HUES64 (cell line): ENCODE measurements at regions not wholly inside any gene's neighbourhood (a gene's known extent, or its start where the extent isn't known, plus 50 kb on each side); places are given as distances from the start of the nearest gene placed in this dataset.
"Not testable (repeated sequence)": the region's sequence is repeated elsewhere in the genome, so short reads cannot be mapped to it uniquely, and the experiment has no call there.

ENCODE experiments used
- H3K27ac ChIP-seq: 2 replicates; pipeline ENCODE4 v1.7.0; 2013; ENCODE audit warnings: low read depth, low read length, inconsistent platforms
- H3K27me3 ChIP-seq: 2 replicates; pipeline ENCODE4 v1.6.1; 2013; ENCODE audit warnings: mild to moderate bottlenecking, low read length; ENCODE audit not compliant: insufficient read depth
- H3K36me3 ChIP-seq: 2 replicates; pipeline ENCODE4 v1.6.1; 2013; ENCODE audit warnings: mild to moderate bottlenecking, low read length; ENCODE audit not compliant: insufficient read depth
- H3K4me1 ChIP-seq: 2 replicates; pipeline ENCODE4 v1.6.1; 2013; ENCODE audit warnings: mild to moderate bottlenecking, low read length, moderate library complexity; ENCODE audit not compliant: insufficient read depth
- H3K4me3 ChIP-seq: 2 replicates; pipeline ENCODE4 v1.5.1; 2013; ENCODE audit warnings: mild to moderate bottlenecking, low read length, moderate library complexity
- H3K9ac ChIP-seq: 2 replicates; pipeline ENCODE4 v1.6.1; 2013; ENCODE audit warnings: mild to moderate bottlenecking, low read depth, low read length
- H3K9me3 ChIP-seq: 2 replicates; pipeline ENCODE4 v1.6.1; 2013; ENCODE audit warnings: low read depth, low read length; ENCODE audit not compliant: insufficient read depth
- WGBS: fragments of 150-250, 120-280 bp; methylation state at CpG from one replicate; pipeline ENCODE4 v1.1.7; 2013; ENCODE audit warnings: missing lambda C conversion rate; 5-methylcytosine and 5-hydroxymethylcytosine counted together

DNA sequence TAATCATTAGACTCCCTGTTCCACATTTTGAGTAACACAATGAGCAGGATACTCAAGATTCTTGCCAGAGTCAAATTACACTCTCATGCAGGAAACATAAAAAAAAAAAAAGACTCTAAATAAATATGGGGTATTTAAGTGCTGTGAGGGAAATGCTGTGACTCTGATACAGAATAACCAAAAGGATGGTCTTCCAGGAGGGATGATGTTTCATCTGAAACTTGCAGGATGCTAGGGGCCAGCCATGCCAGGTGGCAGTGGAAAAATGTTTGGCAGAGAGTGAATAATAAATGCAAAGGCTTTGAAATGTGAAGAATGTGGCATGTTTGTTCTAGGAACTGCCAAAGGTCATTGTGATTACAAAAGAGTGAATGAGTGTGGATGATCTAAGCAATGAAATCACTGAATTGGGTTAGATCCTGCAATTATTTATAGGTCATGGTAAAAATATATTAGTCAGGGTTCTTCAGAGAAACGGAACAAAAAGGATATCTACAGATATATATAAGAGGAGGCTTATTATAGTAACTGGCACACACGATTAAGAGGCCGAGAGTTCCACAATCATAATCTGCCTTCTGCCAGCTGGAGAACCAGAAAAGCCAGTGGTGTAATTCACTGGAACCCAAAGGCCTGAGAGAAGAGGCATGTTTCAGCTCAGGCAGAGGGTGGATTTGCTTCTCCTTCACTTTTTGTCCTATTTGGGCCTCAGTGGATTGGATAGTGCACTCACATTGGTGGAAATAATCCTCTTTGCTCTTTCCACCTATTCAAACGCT is 1832.8 kb upstream of the MIR17HG start:
- no peak overlapping the region for H3K4me3 ChIP-seq
- no peaks in the 10 kb centered on the region; the same call in 1 of the 2 replicates for H3K9me3 ChIP-seq
- peak overlapping the region; percentile 83 for H3K27ac ChIP-seq
- H3K36me3 ChIP-seq, result no peaks in the 10 kb centered on the region
- H3K27me3 ChIP-seq, result no peaks in the 10 kb centered on the region
- peak overlapping the region; percentile 23; the same call in 1 of the 2 replicates for H3K9ac ChIP-seq
- peaks cover 45% of the 10 kb centered on the region for H3K4me1 ChIP-seq
- 77% methylated on average over 4 of the region's 4 CpGs for WGBS

DNA sequence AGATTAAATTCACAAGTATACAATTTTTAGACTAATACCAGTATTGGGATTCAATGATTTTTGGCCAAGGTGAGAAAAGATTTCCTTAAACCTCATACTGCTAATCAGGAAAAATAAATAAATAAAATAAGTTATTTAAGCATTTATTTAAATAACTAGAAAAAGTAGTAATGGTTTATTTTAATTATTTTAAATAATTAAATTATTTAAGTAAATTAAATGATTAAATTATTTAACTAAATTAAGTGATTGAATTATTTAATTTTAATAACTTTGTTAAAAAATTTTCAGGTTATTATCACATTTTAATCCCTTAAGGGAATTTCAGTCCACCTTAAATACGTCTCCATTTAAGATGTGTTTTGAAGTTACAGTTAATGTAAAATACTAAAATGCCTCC is 1831.5 kb upstream of the MIR17HG start:
- no CpG with 5 or more reads among the region's 1 CpG for WGBS
- Histone ChIP-seq H3K27ac (no peak overlapping the region), H3K4me1 (peaks cover 45% of the 10 kb centered on the region), H3K9ac (no peak overlapping the region), H3K27me3 (no peaks in the 10 kb centered on the region), H3K4me3 (no peak overlapping the region), H3K9me3 (no peaks in the 10 kb centered on the region; the same call in 1 of the 2 replicates), H3K36me3 (no peaks in the 10 kb centered on the region)

DNA sequence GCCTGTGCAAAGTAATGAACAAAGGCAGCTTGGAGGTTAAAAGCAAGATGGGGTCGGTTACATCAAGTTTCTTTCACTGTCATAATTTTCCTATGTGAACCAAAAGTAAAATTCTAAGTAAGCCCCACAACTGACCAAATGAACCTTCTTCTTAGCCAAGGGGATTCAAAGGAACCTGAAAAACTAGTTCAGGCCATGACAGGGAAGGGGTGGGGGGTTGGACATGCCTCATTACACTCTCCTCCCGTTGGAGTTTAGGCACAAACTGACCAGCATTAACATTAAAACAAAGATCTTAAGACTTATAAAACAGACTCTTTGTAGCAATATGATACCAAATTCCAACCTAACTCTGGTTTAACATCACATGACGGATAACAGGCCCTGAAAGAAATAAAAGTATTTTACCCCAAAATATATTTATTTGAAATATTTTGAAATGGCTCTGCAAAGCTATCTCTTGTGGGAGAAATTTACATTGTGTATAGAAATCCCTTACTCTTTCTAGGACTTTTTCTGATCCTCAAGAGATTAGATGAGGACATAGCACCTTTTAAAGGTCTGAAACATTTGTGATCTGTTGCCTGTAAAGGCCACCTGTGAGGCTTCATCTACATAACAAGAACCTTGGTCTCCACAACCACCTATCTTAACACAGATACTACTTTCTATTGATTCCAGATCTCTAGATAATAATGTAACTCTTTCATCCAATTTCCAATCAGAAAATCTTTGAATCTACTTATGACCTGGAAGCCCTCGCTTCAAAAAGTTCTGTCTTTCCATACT is 1829.0 kb upstream of the MIR17HG start:
- H3K27me3 ChIP-seq, result no peaks in the 10 kb centered on the region
- 0 out of 2 replicates have a peak overlapping the region, but pooled peaks have one; percentile 15 for H3K4me3 ChIP-seq
- H3K27ac ChIP-seq, result peak overlapping the region; percentile 64; the same call in 1 of the 2 replicates

DNA sequence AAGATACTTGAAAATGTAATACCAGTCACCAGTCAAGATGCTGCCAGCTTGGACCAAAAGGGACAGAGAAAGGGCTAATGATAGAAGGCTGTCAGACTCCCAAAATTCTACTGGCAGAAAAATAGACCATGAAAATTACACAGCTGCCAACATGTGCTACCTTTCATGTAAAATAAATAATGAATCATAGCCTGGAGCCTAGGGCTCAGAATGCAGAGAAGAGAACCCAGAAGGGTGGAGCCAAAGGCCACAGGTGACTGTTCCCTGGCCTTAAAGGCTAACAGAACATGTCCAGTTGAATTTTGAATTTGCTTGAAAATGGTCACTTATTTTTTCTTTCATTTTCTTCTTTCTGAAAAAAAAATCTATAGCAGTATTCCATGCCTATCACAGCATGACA is 1827.0 kb upstream of the MIR17HG start:
- Histone ChIP-seq H3K4me1 (peaks cover 19% of the 10 kb centered on the region), H3K9me3 (no peaks in the 10 kb centered on the region; the same call in 1 of the 2 replicates), H3K36me3 (no peaks in the 10 kb centered on the region), H3K4me3 (no peak overlapping the region), H3K9ac (no peak overlapping the region), H3K27ac (no peak overlapping the region), H3K27me3 (no peaks in the 10 kb centered on the region)

More for the DNA sequence above, 1829.0 kb upstream of the MIR17HG start:
- Histone ChIP-seq H3K9ac (no peak overlapping the region), H3K36me3 (no peaks in the 10 kb centered on the region), H3K4me1 (peaks cover 39% of the 10 kb centered on the region), H3K9me3 (no peaks in the 10 kb centered on the region; the same call in 1 of the 2 replicates)
- 76% methylated on average over 3 of the region's 4 CpGs for WGBS

DNA sequence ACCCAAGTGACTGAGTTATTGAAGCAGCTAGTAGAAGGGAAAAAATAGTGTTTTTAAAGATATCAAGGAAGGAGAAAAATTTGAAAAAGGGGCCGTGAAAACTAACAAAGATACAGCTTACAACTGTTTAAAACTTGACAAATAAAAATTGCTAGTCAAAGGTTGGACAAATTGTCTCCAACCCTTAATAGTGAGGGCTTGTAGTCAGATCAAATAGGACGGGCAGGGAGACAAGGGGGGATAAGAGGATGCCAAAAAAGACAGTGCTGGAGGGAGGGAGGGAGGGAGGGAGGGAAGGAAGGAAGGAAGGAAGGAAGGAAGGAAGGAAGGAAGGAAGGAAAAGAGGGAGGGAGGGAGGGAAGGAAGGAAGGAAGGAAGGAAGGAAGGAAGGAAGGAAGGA is 1825.8 kb upstream of the MIR17HG start:
- WGBS, result 82% methylated on average over 1 of the region's 2 CpGs
- not testable (repeated sequence) for H3K36me3 ChIP-seq, H3K27me3 ChIP-seq, H3K4me3 ChIP-seq, H3K27ac ChIP-seq, H3K9me3 ChIP-seq, H3K9ac ChIP-seq
- H3K4me1 ChIP-seq, result peaks cover 18% of the 10 kb centered on the region

DNA sequence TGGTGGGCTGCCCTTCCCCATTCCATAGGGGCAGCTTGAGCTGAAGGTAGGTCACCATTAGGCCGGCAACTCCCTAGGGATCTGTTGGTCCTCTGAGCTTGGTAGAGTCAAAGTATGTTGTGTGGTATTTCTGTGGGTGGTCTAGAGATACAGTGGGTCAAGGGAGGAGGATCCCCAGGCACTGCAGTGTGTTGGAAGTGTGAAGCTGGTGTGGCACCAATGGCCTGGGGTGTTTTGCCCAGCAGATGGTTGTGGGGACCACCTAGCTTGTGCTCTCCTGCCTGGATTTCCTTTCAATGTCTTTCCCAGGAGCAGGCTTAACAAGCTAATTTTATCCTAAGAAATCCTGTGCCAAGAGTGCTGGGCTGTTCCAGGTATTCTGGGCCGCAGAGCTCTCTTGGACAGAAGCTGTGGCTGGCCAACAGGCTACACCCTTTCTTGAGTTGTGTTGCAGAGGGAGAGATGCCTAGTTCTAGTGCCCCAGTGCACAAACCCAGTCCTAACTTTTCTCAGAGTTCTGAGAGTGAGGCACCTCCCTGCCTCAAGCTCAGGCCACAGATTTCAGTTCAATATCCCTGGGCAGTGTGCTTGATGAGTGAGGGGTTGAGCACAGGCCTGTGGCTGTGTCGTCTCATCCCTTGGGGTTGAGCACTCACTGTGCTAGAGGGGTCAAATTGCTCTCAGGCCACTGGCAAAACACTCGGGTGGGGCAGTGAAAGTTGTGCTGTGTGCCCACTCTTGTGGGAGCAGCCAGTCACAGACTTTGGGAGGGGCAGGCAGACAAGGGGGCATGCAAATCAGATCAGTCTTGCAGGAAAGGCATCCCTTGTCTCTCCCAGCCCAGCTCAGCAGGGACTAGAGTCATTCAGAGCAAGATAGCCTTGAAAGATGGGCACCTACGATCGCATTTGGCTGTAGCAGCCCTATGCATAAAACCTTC is 1806.1 kb upstream of the MIR17HG start:
- no peaks in the 10 kb centered on the region for H3K9me3 ChIP-seq
- 96% methylated on average over 6 of the region's 6 CpGs for WGBS
- H3K36me3 ChIP-seq, result no peaks in the 10 kb centered on the region
- no peak overlapping the region for H3K9ac ChIP-seq
- H3K27ac ChIP-seq, result no peak overlapping the region
- H3K27me3 ChIP-seq, result no peaks in the 10 kb centered on the region
- no peak overlapping the region for H3K4me3 ChIP-seq
- H3K4me1 ChIP-seq, result no peaks in the 10 kb centered on the region

DNA sequence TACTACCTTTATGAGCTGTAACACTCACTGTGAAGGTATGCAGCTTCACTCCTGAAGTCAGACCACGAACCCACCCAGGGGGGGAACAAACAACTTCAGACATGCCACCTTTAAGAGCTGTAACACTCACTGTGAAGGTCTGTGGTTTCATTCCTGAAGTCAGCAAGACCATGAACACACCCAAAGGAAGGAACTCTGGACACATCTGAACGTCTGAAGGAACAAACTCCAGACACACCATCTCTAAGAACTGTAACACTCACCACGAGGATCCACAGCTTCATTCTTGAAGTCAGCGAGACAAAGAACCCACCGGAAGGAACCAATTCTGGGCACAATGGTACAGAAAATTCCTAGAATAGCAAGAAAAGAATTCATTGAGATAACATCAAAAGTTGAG is 1796.5 kb upstream of the MIR17HG start:
- H3K4me1 ChIP-seq, result no peaks in the 10 kb centered on the region
- 78% methylated on average over 5 of the region's 5 CpGs for WGBS
- no peak overlapping the region for H3K27ac ChIP-seq
- H3K4me3 ChIP-seq, result no peak overlapping the region
- no peaks in the 10 kb centered on the region for H3K27me3 ChIP-seq
- no peaks in the 10 kb centered on the region for H3K9me3 ChIP-seq
- no peak overlapping the region for H3K9ac ChIP-seq
- no peaks in the 10 kb centered on the region for H3K36me3 ChIP-seq

DNA sequence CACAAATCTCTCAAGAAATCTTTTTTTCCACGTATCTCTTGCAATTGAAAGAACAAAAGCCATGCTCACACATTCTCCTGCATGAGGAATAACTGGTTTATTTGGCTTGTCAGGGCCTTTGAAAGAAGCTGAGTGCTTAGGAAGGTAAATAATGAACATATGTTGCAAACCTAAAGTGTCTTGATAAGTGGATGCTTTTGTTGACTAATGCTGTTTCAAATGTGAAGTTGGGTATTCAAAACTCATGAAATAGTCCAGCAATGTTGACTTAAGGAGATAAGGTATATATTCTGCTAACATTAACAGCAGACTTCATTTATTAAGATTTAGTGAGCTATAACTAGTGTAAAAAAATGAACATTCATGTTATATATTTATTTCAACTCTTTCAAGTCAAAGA is 1792.7 kb upstream of the MIR17HG start:
- H3K27ac ChIP-seq, result no peak overlapping the region
- H3K9ac ChIP-seq, result no peak overlapping the region
- no peaks in the 10 kb centered on the region for H3K36me3 ChIP-seq
- no peaks in the 10 kb centered on the region for H3K27me3 ChIP-seq
- 86% methylated on average over 1 of the region's 1 CpG for WGBS
- H3K9me3 ChIP-seq, result no peaks in the 10 kb centered on the region
- no peak overlapping the region for H3K4me3 ChIP-seq
- H3K4me1 ChIP-seq, result no peaks in the 10 kb centered on the region

DNA sequence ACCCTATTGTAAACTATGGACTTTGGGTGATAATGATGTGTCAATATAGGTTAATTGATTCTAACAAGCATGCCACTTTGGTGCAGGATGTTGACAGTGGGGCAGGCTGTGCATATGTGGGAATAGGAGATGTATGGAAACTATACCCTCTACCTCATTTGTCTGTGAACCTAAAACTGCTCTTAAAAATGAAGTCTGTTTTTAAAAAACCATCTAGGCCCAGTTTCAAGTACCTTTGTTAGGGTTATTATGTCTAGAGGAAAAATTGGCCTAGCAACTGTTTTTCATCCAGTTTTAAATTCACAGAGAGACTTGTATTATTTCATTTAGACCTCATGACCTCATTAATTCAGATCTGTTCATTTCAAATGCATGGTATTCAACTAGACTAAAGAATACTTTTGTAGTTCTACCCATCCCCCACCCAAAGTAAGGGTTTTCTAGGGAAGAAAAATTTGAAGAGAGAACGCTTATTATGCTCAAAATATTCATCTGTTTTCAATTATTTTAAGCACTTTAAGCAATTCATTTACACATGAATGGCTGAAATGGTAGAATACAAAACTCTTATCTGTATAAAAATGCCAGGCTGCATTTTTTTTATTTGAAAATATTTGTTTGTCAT is 1781.9 kb upstream of the MIR17HG start:
- Histone ChIP-seq H3K9me3 (0 out of 2 replicates have a peak, but pooled peaks cover under 1% of the 10 kb centered on the region), H3K27me3 (no peaks in the 10 kb centered on the region), H3K36me3 (no peaks in the 10 kb centered on the region), H3K27ac (no peak overlapping the region), H3K4me3 (no peak overlapping the region), H3K9ac (no peak overlapping the region), H3K4me1 (no peaks in the 10 kb centered on the region)
- WGBS, result no CpG with 5 or more reads among the region's 1 CpG

DNA sequence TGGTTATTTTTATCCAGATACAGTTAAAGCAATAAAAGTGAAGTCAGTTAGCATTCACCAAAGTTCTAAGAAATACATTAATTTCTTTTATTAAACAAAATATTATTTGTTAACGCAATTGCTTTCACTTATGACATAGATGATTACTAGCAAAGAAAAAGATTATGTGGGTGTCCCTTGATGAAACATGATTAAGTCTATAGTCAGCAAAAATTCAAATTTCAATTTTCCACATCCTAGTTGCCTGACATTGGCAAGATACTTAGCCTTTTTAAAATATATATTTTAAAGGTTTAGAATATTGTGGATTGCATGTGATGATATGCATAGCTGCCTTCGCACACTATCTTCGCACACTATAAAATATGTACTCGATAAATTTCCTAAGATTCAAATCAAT is 1780.5 kb upstream of the MIR17HG start:
- 100% methylated on average over 3 of the region's 4 CpGs for WGBS
- Histone ChIP-seq H3K27me3 (no peaks in the 10 kb centered on the region), H3K4me1 (no peaks in the 10 kb centered on the region), H3K27ac (no peak overlapping the region), H3K36me3 (no peaks in the 10 kb centered on the region), H3K4me3 (no peak overlapping the region), H3K9ac (no peak overlapping the region), H3K9me3 (peaks cover 14% of the 10 kb centered on the region)
